Trophoblast cell (in vitro differentiated cells and primary cell): ENCODE measurements at regions not wholly inside any gene's neighbourhood (a gene's known extent, or its start where the extent isn't known, plus 50 kb on each side); places are given as distances from the start of the nearest gene placed in this dataset.

Source experiments
- DNase-seq, 2 donors: peaks; one replicate each; pipeline ENCODE4 v3.0.0-alpha.2; 2016
- H2AFZ ChIP-seq: 2 replicates; pipeline ENCODE4 v1.6.1; 2013; ENCODE audit warnings: low read length, moderate library complexity, mild to moderate bottlenecking; ENCODE audit not compliant: insufficient read depth, poor library complexity
- H2AK5ac ChIP-seq: 2 replicates; pipeline ENCODE4 v1.6.1; 2013; ENCODE audit warnings: mild to moderate bottlenecking, low read length
- H2BK120ac ChIP-seq: 2 replicates; pipeline ENCODE4 v1.6.1; 2013; ENCODE audit warnings: low read length, mild to moderate bottlenecking, moderate library complexity; ENCODE audit not compliant: insufficient read depth, poor library complexity
- H2BK12ac ChIP-seq: 2 replicates; pipeline ENCODE4 v1.6.1; 2013; ENCODE audit warnings: mild to moderate bottlenecking, low read length, moderate library complexity
- H2BK5ac ChIP-seq: 2 replicates; pipeline ENCODE4 v1.6.1; 2013; ENCODE audit warnings: low read length, low read depth, moderate library complexity, mild to moderate bottlenecking; ENCODE audit not compliant: poor library complexity
- H3K14ac ChIP-seq: 2 replicates; pipeline ENCODE4 v1.6.1; 2013; ENCODE audit warnings: mild to moderate bottlenecking, low read length
- H3K18ac ChIP-seq: 2 replicates; pipeline ENCODE4 v1.6.1; 2013; ENCODE audit warnings: mild to moderate bottlenecking, low read length
- H3K23ac ChIP-seq: 2 replicates; pipeline ENCODE4 v1.6.1; 2013; ENCODE audit warnings: low read length
- H3K27ac ChIP-seq: 2 replicates; pipeline ENCODE4 v1.5.1; 2013; ENCODE audit warnings: low read depth, mild to moderate bottlenecking, inconsistent platforms, low read length, moderate library complexity
- H3K27me3 ChIP-seq: 2 replicates; pipeline ENCODE4 v1.6.1; 2013; ENCODE audit warnings: inconsistent platforms, mild to moderate bottlenecking, low read length, moderate library complexity; ENCODE audit not compliant: insufficient read depth
- H3K36me3 ChIP-seq, 2 experiments: 1 replicate in 1 of 2; 2 replicates in 1 of 2; pipeline ENCODE4 v1.6.1; 2013; ENCODE audit warnings: low read length in 2 of 2, mild to moderate bottlenecking in 2 of 2, moderate library complexity in 1 of 2; ENCODE audit not compliant: insufficient read depth in 2 of 2, control insufficient read depth in 1 of 2
- H3K4ac ChIP-seq: 2 replicates; pipeline ENCODE4 v1.6.1; 2013; ENCODE audit warnings: low read depth, mild to moderate bottlenecking, low read length, moderate library complexity
- H3K4me1 ChIP-seq, 2 experiments: 1 replicate in 1 of 2; 2 replicates in 1 of 2; pipeline ENCODE4 v1.6.1; 2013; ENCODE audit warnings: low read length in 2 of 2, mild to moderate bottlenecking in 2 of 2, moderate library complexity in 1 of 2; ENCODE audit not compliant: insufficient read depth in 2 of 2, control insufficient read depth in 1 of 2
- H3K4me2 ChIP-seq: 2 replicates; pipeline ENCODE4 v1.6.1; 2013; ENCODE audit warnings: inconsistent platforms, mild to moderate bottlenecking, low read length, moderate library complexity
- H3K4me3 ChIP-seq: 2 replicates; pipeline ENCODE4 v1.5.1; 2013; ENCODE audit warnings: mild to moderate bottlenecking, low read depth, low read length, inconsistent platforms
- H3K79me1 ChIP-seq: one replicate; pipeline ENCODE4 v1.6.1; 2013; ENCODE audit warnings: low read length
- H3K79me2 ChIP-seq: 2 replicates; pipeline ENCODE4 v1.6.1; 2013; ENCODE audit warnings: low read length, mild to moderate bottlenecking; ENCODE audit not compliant: control insufficient read depth, insufficient read depth, poor library complexity
- H3K9ac ChIP-seq: 2 replicates; pipeline ENCODE4 v1.6.1; 2013; ENCODE audit warnings: mild to moderate bottlenecking, low read length
- H3K9me3 ChIP-seq: 2 replicates; pipeline ENCODE4 v1.6.1; 2013; ENCODE audit warnings: low read depth, mild to moderate bottlenecking, control low read depth, inconsistent platforms, low read length; ENCODE audit not compliant: insufficient read depth
- H4K12ac ChIP-seq: 2 replicates; pipeline ENCODE4 v1.6.1; 2013; ENCODE audit warnings: low read depth, mild to moderate bottlenecking, low read length, moderate library complexity
- H4K8ac ChIP-seq: 2 replicates; pipeline ENCODE4 v1.6.1; 2013; ENCODE audit warnings: low read depth, mild to moderate bottlenecking, low read length, moderate library complexity
- H4K91ac ChIP-seq: one replicate; pipeline ENCODE4 v1.6.1; 2013; ENCODE audit warnings: low read depth, mild to moderate bottlenecking, low read length, moderate library complexity
- WGBS: extraction: QIAGEN DNeasy Blood & Tissue Kit; methylation state at CpG from one replicate; pipeline ENCODE4 v1.1.7; 2013; ENCODE audit warnings: missing lambda C conversion rate; ENCODE audit not compliant: insufficient read length, insufficient coverage; ENCODE audit errors: extremely low coverage; 5-methylcytosine and 5-hydroxymethylcytosine counted together

- Histone ChIP-seq H2BK5ac (no peak overlapping the region), H3K4me1 (no peaks in the 10 kb centered on the region), H2AFZ (no peak overlapping the region), H3K27ac (no peak overlapping the region), H4K12ac (no peak overlapping the region), H2BK12ac (no peak overlapping the region), H4K91ac (no peak overlapping the region), H4K8ac (no peak overlapping the region), H3K27me3 (no peaks in the 10 kb centered on the region), H3K18ac (no peak overlapping the region), H3K4ac (no peak overlapping the region), H3K4me2 (no peak overlapping the region), H3K79me2 (no peaks in the 10 kb centered on the region), H3K4me3 (no peak overlapping the region), H2AK5ac (no peak overlapping the region), H3K9me3 (no peaks in the 10 kb centered on the region), H2BK120ac (no peak overlapping the region), H3K79me1 (no peaks in the 10 kb centered on the region), H3K23ac (no peak overlapping the region), H3K36me3 (no peaks in the 10 kb centered on the region), H3K14ac (no peak overlapping the region), H3K9ac (no peak overlapping the region)
- WGBS: no CpG with 5 or more reads among the region's 3 CpGs
- no peak for DNase-seq
These were observed 278.1 kb downstream of the SH3GL2 start for GRCh38 chr9:17856995-17857394.

GRCh38 chr9:17859228-17859627 lies 280.4 kb downstream of the SH3GL2 start:
- Histone ChIP-seq H4K8ac (no peak overlapping the region), H3K4me1 (no peaks in the 10 kb centered on the region), H3K4ac (no peak overlapping the region), H3K27ac (no peak overlapping the region), H3K27me3 (no peaks in the 10 kb centered on the region), H3K4me2 (no peak overlapping the region), H3K4me3 (no peak overlapping the region), H2AK5ac (no peak overlapping the region), H3K23ac (no peak overlapping the region), H3K14ac (no peak overlapping the region), H4K91ac (no peak overlapping the region), H3K36me3 (no peaks in the 10 kb centered on the region), H2BK12ac (no peak overlapping the region), H2BK5ac (no peak overlapping the region), H2BK120ac (no peak overlapping the region), H3K79me1 (no peaks in the 10 kb centered on the region), H3K9ac (no peak overlapping the region), H2AFZ (no peak overlapping the region), H3K18ac (no peak overlapping the region), H4K12ac (no peak overlapping the region), H3K79me2 (no peaks in the 10 kb centered on the region), H3K9me3 (no peaks in the 10 kb centered on the region)
- DNase-seq: no peak
- no CpG with 5 or more reads among the region's 3 CpGs for WGBS

- H4K91ac ChIP-seq: no peak overlapping the region
- H3K18ac ChIP-seq: no peak overlapping the region
- no peak overlapping the region for H4K8ac ChIP-seq
- H3K27ac ChIP-seq: no peak overlapping the region
- no peak overlapping the region for H2AK5ac ChIP-seq
- no peak overlapping the region for H3K4ac ChIP-seq
- H2BK120ac ChIP-seq: no peak overlapping the region
- H3K4me3 ChIP-seq: no peak overlapping the region
- H3K14ac ChIP-seq: no peak overlapping the region
- no peak overlapping the region for H3K4me2 ChIP-seq
- no peak overlapping the region for H2AFZ ChIP-seq
- no peaks in the 10 kb centered on the region for H3K4me1 ChIP-seq
- no peaks in the 10 kb centered on the region for H3K79me2 ChIP-seq
- no peak overlapping the region for H4K12ac ChIP-seq
- H3K79me1 ChIP-seq: no peaks in the 10 kb centered on the region
- DNase-seq: no peak
- H2BK5ac ChIP-seq: no peak overlapping the region
- WGBS: no CpG with 5 or more reads among the region's 4 CpGs
- H2BK12ac ChIP-seq: no peak overlapping the region
- no peaks in the 10 kb centered on the region for H3K27me3 ChIP-seq
- no peak overlapping the region for H3K9ac ChIP-seq
- H3K9me3 ChIP-seq: no peaks in the 10 kb centered on the region
- H3K23ac ChIP-seq: no peak overlapping the region
- H3K36me3 ChIP-seq: no peaks in the 10 kb centered on the region
These were observed 281.1 kb downstream of the SH3GL2 start for GRCh38 chr9:17859987-17860386.

GRCh38 chr9:17862101-17862500 lies 283.2 kb downstream of the SH3GL2 start:
- Histone ChIP-seq H4K12ac (no peak overlapping the region), H2BK120ac (no peak overlapping the region), H3K23ac (no peak overlapping the region), H3K18ac (no peak overlapping the region), H3K79me1 (no peaks in the 10 kb centered on the region), H3K9ac (no peak overlapping the region), H3K4me2 (no peak overlapping the region), H2AK5ac (no peak overlapping the region), H3K79me2 (no peaks in the 10 kb centered on the region), H3K27ac (no peak overlapping the region), H3K36me3 (no peaks in the 10 kb centered on the region), H3K9me3 (no peaks in the 10 kb centered on the region), H3K4me3 (no peak overlapping the region), H4K91ac (no peak overlapping the region), H3K27me3 (no peaks in the 10 kb centered on the region), H4K8ac (no peak overlapping the region), H2BK12ac (no peak overlapping the region), H3K4ac (no peak overlapping the region), H2AFZ (no peak overlapping the region), H3K14ac (no peak overlapping the region), H2BK5ac (no peak overlapping the region), H3K4me1 (no peaks in the 10 kb centered on the region)
- DNase-seq: no peak
- WGBS: no CpG with 5 or more reads among the region's 4 CpGs
